SK-N-SH (cell line): ENCODE measurements at regions not wholly inside any gene's neighbourhood (a gene's known extent, or its start where the extent isn't known, plus 50 kb on each side); places are given as distances from the start of the nearest gene placed in this dataset.

ENCODE experiments used
- CTCF ChIA-PET: fragments of 300-600, 350-600 bp; formaldehyde crosslinking; extraction: SDS; loops from one replicate; lab custom pipeline; 2021; lab: Yijun Ruan, JAX
- POLR2A ChIA-PET: fragments of 350-600 bp; sonication (Branson Sonifier 250); formaldehyde crosslinking; extraction: SDS; loops from one replicate; lab custom pipeline; 2020; ENCODE audit warnings: antibody characterized with exemption, inconsistent platforms; lab: Yijun Ruan, JAX
- DNase-seq: peaks from one replicate; pipeline ENCODE4 v3.0.0; 2012
- H2AFZ ChIP-seq: fragments of 200-600 bp; sonication (generic); 2 replicates; pipeline ENCODE4 v1.8.1; 2016; ENCODE audit warnings: antibody characterized with exemption, mild to moderate bottlenecking, low read depth
- H3F3A ChIP-seq: fragments of 200-600 bp; sonication (generic); replicated peaks from 2 replicates; pipeline ENCODE3; 2016; ENCODE audit warnings: antibody characterized with exemption, mild to moderate bottlenecking; ENCODE audit not compliant: insufficient read depth
- H3K27ac ChIP-seq, 2 experiments: fragments of 200-500 bp in 1 of 2; fragments of 200-600 bp in 1 of 2; sonication (Bioruptor generic) in 1 of 2; sonication (generic), shearing (Covaris generic) in 1 of 2; 2 replicates each; pipeline versions ENCODE4 v1.5.1 to v1.6.1; 2014 to 2016; ENCODE audit warnings: low read depth in 2 of 2, inconsistent platforms in 1 of 2, low read length in 1 of 2, mild to moderate bottlenecking in 1 of 2, mixed read lengths in 1 of 2
- H3K27me3 ChIP-seq: fragments of 200-600 bp; sonication (generic), shearing (Covaris generic); 2 replicates; pipeline ENCODE4 v1.6.1; 2016; ENCODE audit warnings: mixed run types; ENCODE audit not compliant: insufficient read depth
- H3K36me3 ChIP-seq, 2 experiments: fragments of 200-500 bp in 1 of 2; fragments of 200-600 bp in 1 of 2; sonication (Bioruptor generic) in 1 of 2; sonication (generic) in 1 of 2; replicated peaks in 1 of 2; 2 replicates each; pipeline versions ENCODE3 to v1.5.1; 2014 to 2016; ENCODE audit warnings: low read length in 1 of 2, mild to moderate bottlenecking in 1 of 2; ENCODE audit not compliant: insufficient read depth in 2 of 2, control insufficient read depth in 1 of 2
- H3K4me1 ChIP-seq, 2 experiments: fragments of 200-500 bp in 1 of 2; fragments of 200-600 bp in 1 of 2; sonication (Bioruptor generic) in 1 of 2; sonication (generic), shearing (Covaris generic) in 1 of 2; 2 replicates each; pipeline versions ENCODE4 v1.5.1 to v1.6.1; 2014 to 2016; ENCODE audit warnings: low read depth in 1 of 2, low read length in 1 of 2, mixed run types in 1 of 2; ENCODE audit not compliant: insufficient read depth in 2 of 2, control insufficient read depth in 1 of 2
- H3K4me2 ChIP-seq: fragments of 200-600 bp; sonication (generic), shearing (Covaris generic); 2 replicates; pipeline ENCODE4 v1.6.1; 2017; ENCODE audit warnings: mixed run types
- H3K4me3 ChIP-seq, 2 experiments: fragments of 200-500 bp in 1 of 2; fragments of 200-600 bp in 1 of 2; sonication (Bioruptor generic) in 1 of 2; sonication (generic), shearing (Covaris generic) in 1 of 2; 2 replicates each; pipeline versions ENCODE4 v1.5.1 to v1.8.1; 2014 to 2016; ENCODE audit warnings: low read depth in 2 of 2, inconsistent platforms in 1 of 2, low read length in 1 of 2, mild to moderate bottlenecking in 1 of 2, mixed read lengths in 1 of 2, moderate library complexity in 1 of 2
- H3K79me2 ChIP-seq: fragments of 200-600 bp; sonication (generic); 2 replicates; pipeline ENCODE4 v1.8.1; 2017; ENCODE audit warnings: mild to moderate bottlenecking; ENCODE audit not compliant: insufficient read depth
- H3K9ac ChIP-seq: fragments of 200-600 bp; sonication (generic); 2 replicates; pipeline ENCODE4 v1.6.1; 2017; ENCODE audit warnings: mixed run types
- H3K9me2 ChIP-seq: fragments of 200-600 bp; sonication (generic); 2 replicates; pipeline ENCODE4 v1.6.1; 2017; ENCODE audit warnings: mixed run types
- H3K9me3 ChIP-seq: fragments of 200-600 bp; sonication (generic); 2 replicates; pipeline ENCODE4 v1.6.1; 2017; ENCODE audit warnings: mixed run types, mild to moderate bottlenecking, moderate library complexity
- H4K20me1 ChIP-seq: fragments of 200-600 bp; sonication (generic); 2 replicates; pipeline ENCODE4 v1.6.1; 2017; ENCODE audit warnings: mild to moderate bottlenecking, mixed run types; ENCODE audit not compliant: insufficient read depth
- CHD2 ChIP-seq: fragments of 150-350 bp; IDR thresholded peaks from 2 replicates; pipeline ENCODE4 v1.6.1; 2018; ENCODE audit warnings: low read length; ENCODE audit not compliant: partially characterized antibody
- ELF1 ChIP-seq: IDR thresholded peaks from 2 replicates; pipeline ENCODE4 v1.4.0; 2012
- EZH2phosphoT487 ChIP-seq: fragments of 200-600 bp; sonication (generic); IDR thresholded peaks from 2 replicates; pipeline ENCODE4 v1.6.1; 2017; ENCODE audit warnings: low read depth, mixed run types, mild to moderate bottlenecking, antibody characterized with exemption, moderate library complexity, borderline replicate concordance
- FOSL2 ChIP-seq: IDR thresholded peaks from 2 replicates; pipeline ENCODE4 v1.4.0; 2012; ENCODE audit warnings: low read depth, mild to moderate bottlenecking, moderate library complexity, borderline replicate concordance
- FOXM1 ChIP-seq: IDR thresholded peaks from 2 replicates; pipeline ENCODE4 v1.4.0; 2012; ENCODE audit warnings: low read depth, mild to moderate bottlenecking
- GABPA ChIP-seq: IDR thresholded peaks from 2 replicates; pipeline ENCODE4 v1.4.0; 2012; ENCODE audit warnings: low read depth, mild to moderate bottlenecking
- GATA2 ChIP-seq: sonication (generic); formaldehyde crosslinking; IDR thresholded peaks from 2 replicates; pipeline ENCODE4 v1.5.0; 2020; ENCODE audit warnings: mild to moderate bottlenecking, missing genetic modification reagents
- IRF3 ChIP-seq: fragments of 150-350 bp; IDR thresholded peaks from 2 replicates; pipeline ENCODE4 v1.6.1; 2016; ENCODE audit warnings: mild to moderate bottlenecking, low read depth, low read length
- MAX ChIP-seq: IDR thresholded peaks from 2 replicates; pipeline ENCODE4 v1.4.0; 2012; ENCODE audit warnings: low read depth
- MEF2A ChIP-seq: IDR thresholded peaks from 2 replicates; pipeline ENCODE4 v1.4.0; 2012; ENCODE audit warnings: low read depth, borderline replicate concordance
- MXI1 ChIP-seq: IDR thresholded peaks from 2 replicates; pipeline ENCODE4 v1.6.1; 2012; ENCODE audit warnings: mild to moderate bottlenecking, low read depth, low read length, improper control_type of control experiment
- NRF1 ChIP-seq: IDR thresholded peaks from 2 replicates; pipeline ENCODE4 v1.6.1; 2012; ENCODE audit warnings: low read depth, mild to moderate bottlenecking, low read length
- PBX3 ChIP-seq: IDR thresholded peaks from 2 replicates; pipeline ENCODE4; 2012
- RCOR1 ChIP-seq: fragments of 150-350 bp; IDR thresholded peaks from 2 replicates; pipeline ENCODE4 v1.6.1; 2017; ENCODE audit warnings: antibody characterized with exemption, low read length
- REST ChIP-seq: IDR thresholded peaks from 2 replicates; pipeline ENCODE4 v1.6.1; 2012; ENCODE audit warnings: mild to moderate bottlenecking, low read depth, low read length, moderate library complexity
- RFX5 ChIP-seq: IDR thresholded peaks from 2 replicates; pipeline ENCODE4 v1.6.1; 2012; ENCODE audit warnings: mild to moderate bottlenecking, improper control_type of control experiment, low read length
- RXRA ChIP-seq: IDR thresholded peaks from 2 replicates; pipeline ENCODE4 v1.4.0; 2012; ENCODE audit warnings: low read depth, mild to moderate bottlenecking, borderline replicate concordance
- SIN3A ChIP-seq: IDR thresholded peaks from 2 replicates; pipeline ENCODE4 v1.6.1; 2012; ENCODE audit warnings: low read depth, mild to moderate bottlenecking, low read length, moderate library complexity, borderline replicate concordance
- SMC3 ChIP-seq: IDR thresholded peaks from 2 replicates; pipeline ENCODE4 v1.6.1; 2012; ENCODE audit warnings: low read depth, low read length, improper control_type of control experiment
- USF1 ChIP-seq: IDR thresholded peaks from 2 replicates; pipeline ENCODE4 v1.4.0; 2012; ENCODE audit warnings: low read depth, borderline replicate concordance
- WGBS: methylation state at CpG from one replicate; pipeline ENCODE4 v1.1.6; 2017; ENCODE audit warnings: low lambda C conversion rate; 5-methylcytosine and 5-hydroxymethylcytosine counted together

- Histone ChIP-seq H3K9me2 (no peaks in the 10 kb centered on the region), H4K20me1 (no peaks in the 10 kb centered on the region), H3F3A (no peaks in the 10 kb centered on the region)
- TF ChIP-seq SIN3A (no peak), RXRA (no peak), IRF3 (no peak), GATA2 (CRISPR knock-in tag) (no peak), MXI1 (no peak), FOXM1 (no peak), CHD2 (no peak), PBX3 (no peak), EZH2phosphoT487 (no peak), MAX (no peak), FOSL2 (no peak), USF1 (no peak), GABPA (no peak), RFX5 (no peak), MEF2A (no peak), RCOR1 (no peak), NRF1 (no peak), ELF1 (no peak), REST (no peak), SMC3 (no peak)
- TF ChIP-seq, all 33 proteins: peak for 0
- peaks cover 18% of the 10 kb centered on the region; the same call in 1 of the 2 replicates for H3K27me3 ChIP-seq
- 4% methylated on average over 2 of the region's 2 CpGs for WGBS
- H3K9me3 ChIP-seq, result no peaks in the 10 kb centered on the region
- H3K79me2 ChIP-seq, result no peaks in the 10 kb centered on the region
- H3K4me3 ChIP-seq, result no peak overlapping the region
- no peak overlapping the region for H3K9ac ChIP-seq
- ChIA-PET POLR2A (no interaction called here), CTCF (interaction anchor here (1.8 kb wide), 1 partner anchor 19 kb away, joined by 5 read pairs; no protein-coding TSS in a partner anchor)
- no peaks in the 10 kb centered on the region for H3K36me3 ChIP-seq
- H3K4me1 ChIP-seq, result no peaks in the 10 kb centered on the region
- H3K27ac ChIP-seq, result no peak overlapping the region
- no peak for DNase-seq
- no peak overlapping the region for H2AFZ ChIP-seq
- H3K4me2 ChIP-seq, result no peak overlapping the region
Measured at GRCh38 chr9:108584860-108585259, 270.9 kb downstream of the ACTL7B start.
